OCI-LY1 (cell line): ENCODE measurements at regions not wholly inside any gene's neighbourhood (a gene's known extent, or its start where the extent isn't known, plus 50 kb on each side); places are given as distances from the start of the nearest gene placed in this dataset.

Source experiments
- H2AFZ ChIP-seq: fragments of 200-600 bp; sonication (generic), shearing (Covaris generic); 2 replicates; pipeline ENCODE4 v1.6.0; 2014; ENCODE audit warnings: antibody characterized with exemption, mild to moderate bottlenecking, low read length
- H3F3A ChIP-seq: fragments of 200-600 bp; sonication (generic), shearing (Covaris generic); 2 replicates; pipeline ENCODE4 v1.6.0; 2014; ENCODE audit warnings: mild to moderate bottlenecking, antibody characterized with exemption, low read length, moderate library complexity; ENCODE audit not compliant: insufficient read depth
- H3K27ac ChIP-seq: fragments of 200-600 bp; sonication (generic); 2 replicates; pipeline ENCODE4 v1.5.1; 2014; ENCODE audit warnings: low read length, mixed run types, mild to moderate bottlenecking, low read depth; ENCODE audit not compliant: poor library complexity, severe bottlenecking
- H3K27me3 ChIP-seq: fragments of 200-600 bp; sonication (generic); 2 replicates; pipeline ENCODE4 v1.6.0; 2014; ENCODE audit warnings: antibody characterized with exemption, mild to moderate bottlenecking, low read length, moderate library complexity; ENCODE audit not compliant: insufficient read depth
- H3K36me3 ChIP-seq: fragments of 200-600 bp; sonication (generic); 2 replicates; pipeline ENCODE4 v1.6.1; 2014; ENCODE audit warnings: mild to moderate bottlenecking, antibody characterized with exemption, low read length, moderate library complexity, mixed read lengths; ENCODE audit not compliant: insufficient read depth
- H3K4me1 ChIP-seq: fragments of 200-600 bp; sonication (generic); 2 replicates; pipeline ENCODE4 v1.5.1; 2014; ENCODE audit warnings: mild to moderate bottlenecking, low read length, moderate library complexity; ENCODE audit not compliant: insufficient read depth, severe bottlenecking
- H3K4me2 ChIP-seq: fragments of 200-600 bp; sonication (generic), shearing (Covaris generic); 2 replicates; pipeline ENCODE4 v1.6.1; 2014; ENCODE audit warnings: low read length
- H3K4me3 ChIP-seq: fragments of 200-600 bp; sonication (generic); 2 replicates; pipeline ENCODE4 v1.5.1; 2014; ENCODE audit warnings: low read length, low read depth, mild to moderate bottlenecking, mixed read lengths; ENCODE audit not compliant: poor library complexity, severe bottlenecking
- H3K79me2 ChIP-seq: fragments of 200-600 bp; shearing (Covaris generic); 2 replicates; pipeline ENCODE4 v1.6.1; 2016; ENCODE audit warnings: mixed run types, low read length, mixed read lengths; ENCODE audit not compliant: insufficient read depth
- H3K9ac ChIP-seq: fragments of 200-600 bp; sonication (generic), shearing (Covaris generic); 2 replicates; pipeline ENCODE4 v1.6.1; 2014; ENCODE audit warnings: mild to moderate bottlenecking, low read length, mixed read lengths
- H3K9me2 ChIP-seq: fragments of 200-600 bp; sonication (generic), shearing (Covaris generic); 2 replicates; pipeline ENCODE4 v1.6.1; 2014; ENCODE audit warnings: low read depth, mild to moderate bottlenecking, low read length, mixed read lengths
- H3K9me3 ChIP-seq: fragments of 200-600 bp; shearing (Covaris generic); 2 replicates; pipeline ENCODE4 v1.6.1; 2014; ENCODE audit warnings: low read length, mixed read lengths
- H4K20me1 ChIP-seq: fragments of 200-600 bp; sonication (generic), shearing (Covaris generic); 2 replicates; pipeline ENCODE4 v1.6.0; 2016; ENCODE audit warnings: mild to moderate bottlenecking, low read length; ENCODE audit not compliant: insufficient read depth
- CTCF ChIP-seq: fragments of 200-600 bp; sonication (generic), shearing (Covaris generic); IDR thresholded peaks from 2 replicates; pipeline ENCODE4 v1.5.1; 2017; ENCODE audit warnings: mild to moderate bottlenecking, antibody characterized with exemption, low read length, moderate library complexity, mixed read lengths
- EZH2 ChIP-seq: fragments of 200-600 bp; sonication (generic), shearing (Covaris generic); IDR thresholded peaks from 2 replicates; pipeline ENCODE4 v1.8.0; 2017; ENCODE audit warnings: borderline replicate concordance, mixed run types, mild to moderate bottlenecking, antibody characterized with exemption, low read length, moderate library complexity, mixed read lengths

- H3K4me3 ChIP-seq = no peak overlapping the region
- no peaks in the 10 kb centered on the region for H3F3A ChIP-seq
- H3K79me2 ChIP-seq = no peaks in the 10 kb centered on the region
- no peak overlapping the region for H3K4me2 ChIP-seq
- no peak for TF ChIP-seq CTCF
- TF ChIP-seq EZH2 = no peak
- H3K9me2 ChIP-seq = no peaks in the 10 kb centered on the region
- no peaks in the 10 kb centered on the region for H3K9me3 ChIP-seq
- H2AFZ ChIP-seq = no peak overlapping the region
- H3K9ac ChIP-seq = no peak overlapping the region
- H4K20me1 ChIP-seq = no peaks in the 10 kb centered on the region
- no peaks in the 10 kb centered on the region for H3K4me1 ChIP-seq
- H3K27me3 ChIP-seq = no peaks in the 10 kb centered on the region
- no peak overlapping the region for H3K27ac ChIP-seq
- H3K36me3 ChIP-seq = no peaks in the 10 kb centered on the region
Measured at GRCh38 chr6:163916315-163917081, 502.0 kb downstream of the QKI start.

GRCh38 chr6:163915131-163915530 is 500.6 kb downstream of the QKI start:
- Histone ChIP-seq H3F3A (no peaks in the 10 kb centered on the region), H3K9ac (no peak overlapping the region), H3K36me3 (no peaks in the 10 kb centered on the region), H3K9me3 (no peaks in the 10 kb centered on the region), H3K4me1 (no peaks in the 10 kb centered on the region), H3K4me2 (no peak overlapping the region), H3K9me2 (no peaks in the 10 kb centered on the region), H3K27ac (no peak overlapping the region), H3K79me2 (no peaks in the 10 kb centered on the region), H2AFZ (no peak overlapping the region), H3K4me3 (no peak overlapping the region), H4K20me1 (no peaks in the 10 kb centered on the region), H3K27me3 (no peaks in the 10 kb centered on the region)
- TF ChIP-seq CTCF (no peak), EZH2 (no peak)

- no peaks in the 10 kb centered on the region for H3K9me3 ChIP-seq
- no peak overlapping the region for H3K27ac ChIP-seq
- no peak overlapping the region for H3K4me3 ChIP-seq
- no peaks in the 10 kb centered on the region for H3K79me2 ChIP-seq
- H3F3A ChIP-seq = no peaks in the 10 kb centered on the region
- H3K4me2 ChIP-seq = no peak overlapping the region
- H3K36me3 ChIP-seq = no peaks in the 10 kb centered on the region
- H3K27me3 ChIP-seq = no peaks in the 10 kb centered on the region
- no peaks in the 10 kb centered on the region for H4K20me1 ChIP-seq
- H3K9ac ChIP-seq = no peak overlapping the region
- no peaks in the 10 kb centered on the region for H3K9me2 ChIP-seq
- no peak for TF ChIP-seq EZH2
- TF ChIP-seq CTCF = no peak
- no peak overlapping the region for H2AFZ ChIP-seq
- H3K4me1 ChIP-seq = no peaks in the 10 kb centered on the region
Measured at GRCh38 chr6:163913045-163913444, 498.5 kb downstream of the QKI start.
